OCI-LY3 (cell line): ENCODE measurements at regions not wholly inside any gene's neighbourhood (a gene's known extent, or its start where the extent isn't known, plus 50 kb on each side); places are given as distances from the start of the nearest gene placed in this dataset.

Experiments
- H2AFZ ChIP-seq: fragments of 200-600, 300-600 bp; shearing (Covaris generic); 2 replicates; pipeline ENCODE4 v1.6.0; 2014; ENCODE audit warnings: antibody characterized with exemption, low read depth, low read length
- H3K27ac ChIP-seq: fragments of 200-600, 300-600 bp; sonication (generic); 2 replicates; pipeline ENCODE4 v1.5.1; 2014; ENCODE audit warnings: mild to moderate bottlenecking, low read length, moderate library complexity, mixed read lengths
- H3K27me3 ChIP-seq: fragments of 200-600, 300-600 bp; sonication (generic); 2 replicates; pipeline ENCODE4 v1.6.1; 2014; ENCODE audit warnings: low read depth, low read length, mixed read lengths
- H3K36me3 ChIP-seq: fragments of 200-600, 300-600 bp; sonication (generic); replicated peaks from 2 replicates; pipeline ENCODE3; 2014; ENCODE audit warnings: low read depth, low read length, mixed read lengths
- H3K4me1 ChIP-seq: fragments of 300-600, 200-600 bp; sonication (generic); 2 replicates; pipeline ENCODE4 v1.6.1; 2014; ENCODE audit warnings: low read length, mixed read lengths
- H3K4me2 ChIP-seq: fragments of 200-600, 300-600 bp; sonication (generic); 2 replicates; pipeline ENCODE4 v1.6.1; 2014; ENCODE audit warnings: low read length, mixed read lengths
- H3K4me3 ChIP-seq: fragments of 300-600, 200-600 bp; sonication (generic); 2 replicates; pipeline ENCODE4 v1.5.1; 2014; ENCODE audit warnings: antibody characterized with exemption, mild to moderate bottlenecking, low read length, moderate library complexity
- H3K79me2 ChIP-seq: fragments of 300-600, 200-600 bp; shearing (Covaris generic); 2 replicates; pipeline ENCODE4 v1.6.1; 2014; ENCODE audit warnings: mild to moderate bottlenecking, low read length, mixed read lengths
- H3K9ac ChIP-seq: fragments of 300-600, 200-600 bp; shearing (Covaris generic); 2 replicates; pipeline ENCODE4 v1.6.0; 2014; ENCODE audit warnings: mild to moderate bottlenecking, low read length, moderate library complexity
- H3K9me3 ChIP-seq: fragments of 200-600, 300-600 bp; shearing (Covaris generic); 2 replicates; pipeline ENCODE4 v1.6.1; 2014; ENCODE audit warnings: low read length, mixed read lengths; ENCODE audit not compliant: insufficient read depth
- H4K20me1 ChIP-seq: fragments of 200-600, 300-600 bp; sonication (generic); 2 replicates; pipeline ENCODE4 v1.6.1; 2016; ENCODE audit warnings: low read length, mixed read lengths; ENCODE audit not compliant: insufficient read depth
- EZH2phosphoT487 ChIP-seq: fragments of 200-600 bp; shearing (Covaris generic); IDR thresholded peaks from 2 replicates; pipeline ENCODE4 v1.6.1; 2018; ENCODE audit warnings: antibody characterized with exemption, mixed run types, low read depth
- TF ChIP-seq, protein P1 (sequence below): fragments of 200-600, 300-600 bp; sonication (generic); IDR thresholded peaks from 2 replicates; pipeline ENCODE4 v1.5.1; 2014; ENCODE audit warnings: antibody characterized with exemption, low read length, low read depth

DNA sequence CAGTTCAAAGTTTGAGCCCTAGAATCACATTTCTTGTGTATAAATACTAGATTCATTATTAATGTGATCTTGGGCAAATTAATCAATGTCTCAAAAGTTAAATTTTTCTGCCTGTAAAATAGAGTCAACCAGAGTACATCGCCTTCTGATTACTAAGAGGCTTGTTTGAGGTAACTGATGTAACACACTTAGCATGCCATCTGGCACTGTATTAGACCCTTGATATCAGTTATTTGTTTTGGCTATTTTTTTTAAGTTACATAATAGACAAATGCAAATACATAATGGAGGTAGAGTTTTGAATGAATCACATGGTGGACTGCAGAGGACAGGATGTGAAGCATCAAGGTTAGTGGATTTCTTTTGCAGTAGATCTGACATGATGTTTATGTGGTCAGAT lies 298.4 kb downstream of the ADGRL2 start:
- no peak for TF ChIP-seq EZH2phosphoT487
- TF ChIP-seq, protein P1, sequence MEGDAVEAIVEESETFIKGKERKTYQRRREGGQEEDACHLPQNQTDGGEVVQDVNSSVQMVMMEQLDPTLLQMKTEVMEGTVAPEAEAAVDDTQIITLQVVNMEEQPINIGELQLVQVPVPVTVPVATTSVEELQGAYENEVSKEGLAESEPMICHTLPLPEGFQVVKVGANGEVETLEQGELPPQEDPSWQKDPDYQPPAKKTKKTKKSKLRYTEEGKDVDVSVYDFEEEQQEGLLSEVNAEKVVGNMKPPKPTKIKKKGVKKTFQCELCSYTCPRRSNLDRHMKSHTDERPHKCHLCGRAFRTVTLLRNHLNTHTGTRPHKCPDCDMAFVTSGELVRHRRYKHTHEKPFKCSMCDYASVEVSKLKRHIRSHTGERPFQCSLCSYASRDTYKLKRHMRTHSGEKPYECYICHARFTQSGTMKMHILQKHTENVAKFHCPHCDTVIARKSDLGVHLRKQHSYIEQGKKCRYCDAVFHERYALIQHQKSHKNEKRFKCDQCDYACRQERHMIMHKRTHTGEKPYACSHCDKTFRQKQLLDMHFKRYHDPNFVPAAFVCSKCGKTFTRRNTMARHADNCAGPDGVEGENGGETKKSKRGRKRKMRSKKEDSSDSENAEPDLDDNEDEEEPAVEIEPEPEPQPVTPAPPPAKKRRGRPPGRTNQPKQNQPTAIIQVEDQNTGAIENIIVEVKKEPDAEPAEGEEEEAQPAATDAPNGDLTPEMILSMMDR = no peak
- Histone ChIP-seq H3K9ac (no peak overlapping the region), H3K4me3 (no peak overlapping the region), H3K9me3 (no peaks in the 10 kb centered on the region), H3K79me2 (no peaks in the 10 kb centered on the region), H4K20me1 (no peaks in the 10 kb centered on the region), H3K36me3 (no peaks in the 10 kb centered on the region), H3K4me2 (no peak overlapping the region), H3K27me3 (no peaks in the 10 kb centered on the region), H2AFZ (no peak overlapping the region), H3K27ac (no peak overlapping the region), H3K4me1 (no peaks in the 10 kb centered on the region)

GRCh38 chr1:82094136-82094535 lies 293.4 kb downstream of the ADGRL2 start:
- H4K20me1 ChIP-seq = no peaks in the 10 kb centered on the region
- no peaks in the 10 kb centered on the region for H3K4me1 ChIP-seq
- no peak overlapping the region for H3K9ac ChIP-seq
- no peak overlapping the region for H2AFZ ChIP-seq
- no peaks in the 10 kb centered on the region for H3K79me2 ChIP-seq
- no peaks in the 10 kb centered on the region for H3K9me3 ChIP-seq
- H3K4me2 ChIP-seq = no peak overlapping the region
- no peaks in the 10 kb centered on the region for H3K27me3 ChIP-seq
- no peak overlapping the region for H3K4me3 ChIP-seq
- TF ChIP-seq, protein P1 = no peak
- TF ChIP-seq EZH2phosphoT487 = no peak
- no peak overlapping the region for H3K27ac ChIP-seq
- H3K36me3 ChIP-seq = no peaks in the 10 kb centered on the region

DNA sequence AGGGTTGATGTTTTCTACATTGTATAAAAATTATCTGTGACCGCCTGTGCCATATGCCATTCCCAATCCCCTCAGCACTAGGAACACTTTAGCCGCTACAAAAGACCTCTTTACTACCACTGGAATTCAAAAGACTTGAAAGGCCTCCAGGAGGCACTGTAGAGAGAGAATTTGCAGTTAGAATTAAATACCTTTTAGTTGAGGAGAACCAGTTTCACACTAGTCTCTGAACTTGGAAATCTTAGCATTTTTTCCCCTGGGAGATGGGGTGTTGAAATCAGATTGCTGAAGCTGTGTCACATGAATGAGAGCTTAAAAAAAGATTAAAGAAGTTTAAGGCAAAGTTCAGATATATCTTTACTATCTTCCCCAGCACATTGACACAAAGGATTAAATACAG lies 291.0 kb downstream of the ADGRL2 start:
- Histone ChIP-seq H3K4me1 (no peaks in the 10 kb centered on the region), H3K4me2 (no peak overlapping the region), H4K20me1 (no peaks in the 10 kb centered on the region), H3K9ac (no peak overlapping the region), H3K27me3 (no peaks in the 10 kb centered on the region), H3K27ac (no peak overlapping the region), H3K36me3 (no peaks in the 10 kb centered on the region), H3K9me3 (no peaks in the 10 kb centered on the region), H3K4me3 (no peak overlapping the region), H3K79me2 (no peaks in the 10 kb centered on the region), H2AFZ (no peak overlapping the region)
- no peak for TF ChIP-seq EZH2phosphoT487
- TF ChIP-seq, protein P1 = peak; percentile 13; the same call in 1 of the 2 replicates

DNA sequence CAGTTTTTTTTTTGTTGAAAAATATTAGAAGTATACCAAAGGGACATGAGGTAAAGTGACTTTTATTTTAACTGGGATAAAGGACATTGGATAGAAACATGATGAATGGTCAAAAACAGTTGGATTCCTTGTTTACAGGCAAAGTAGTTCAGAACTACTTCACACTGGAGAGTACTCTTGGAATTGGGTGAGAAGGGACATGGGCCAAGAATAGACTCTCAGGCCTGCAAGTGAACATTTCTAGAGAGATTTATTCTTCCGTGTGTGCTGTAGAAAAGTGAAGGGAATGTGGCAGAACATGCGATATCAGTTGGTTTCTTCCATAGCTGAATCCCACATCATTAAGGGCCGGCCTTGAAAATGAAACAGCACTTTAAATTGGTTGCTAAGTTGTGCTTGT lies 290.5 kb downstream of the ADGRL2 start:
- Histone ChIP-seq H3K79me2 (no peaks in the 10 kb centered on the region), H4K20me1 (no peaks in the 10 kb centered on the region), H3K27me3 (no peaks in the 10 kb centered on the region), H3K4me2 (no peak overlapping the region), H3K36me3 (no peaks in the 10 kb centered on the region), H3K9ac (no peak overlapping the region), H2AFZ (no peak overlapping the region), H3K4me1 (no peaks in the 10 kb centered on the region), H3K27ac (no peak overlapping the region), H3K9me3 (no peaks in the 10 kb centered on the region), H3K4me3 (no peak overlapping the region)
- TF ChIP-seq EZH2phosphoT487 = no peak

- no peaks in the 10 kb centered on the region for H3K36me3 ChIP-seq
- H3K9me3 ChIP-seq = no peaks in the 10 kb centered on the region
- H2AFZ ChIP-seq = no peak overlapping the region
- no peaks in the 10 kb centered on the region for H4K20me1 ChIP-seq
- no peaks in the 10 kb centered on the region for H3K27me3 ChIP-seq
- no peaks in the 10 kb centered on the region for H3K79me2 ChIP-seq
- H3K4me3 ChIP-seq = no peak overlapping the region
- H3K4me2 ChIP-seq = no peak overlapping the region
- H3K4me1 ChIP-seq = no peaks in the 10 kb centered on the region
- no peak overlapping the region for H3K27ac ChIP-seq
- no peak overlapping the region for H3K9ac ChIP-seq
- TF ChIP-seq EZH2phosphoT487 = no peak
- TF ChIP-seq, protein P1 = peak; percentile 15; the same call in 1 of the 2 replicates
These were observed 289.4 kb downstream of the ADGRL2 start for GRCh38 chr1:82090104-82090503.
